HL-60 (cell line): ENCODE measurements at regions not wholly inside any gene's neighbourhood (a gene's known extent, or its start where the extent isn't known, plus 50 kb on each side); places are given as distances from the start of the nearest gene placed in this dataset.

ENCODE experiments used
- CTCF ChIP-seq: IDR thresholded peaks from one replicate; pipeline ENCODE4 v1.5.1; 2011; ENCODE audit warnings: low read length, control low read depth, inconsistent platforms; ENCODE audit not compliant: insufficient read depth
- POLR2AphosphoS5 ChIP-seq: IDR thresholded peaks from 2 replicates; pipeline ENCODE4 v1.6.1; 2012; ENCODE audit warnings: low read depth

- no peak for TF ChIP-seq CTCF
- TF ChIP-seq POLR2AphosphoS5: no peak
Observed at GRCh38 chrY:11044234-11044883, 1516.7 kb downstream of the TSPY10 start.
